ENCODE measurements at regions not wholly inside any gene's neighbourhood (a gene's known extent, or its start where the extent isn't known, plus 50 kb on each side); places are given as distances from the start of the nearest gene placed in this dataset.

DNA sequence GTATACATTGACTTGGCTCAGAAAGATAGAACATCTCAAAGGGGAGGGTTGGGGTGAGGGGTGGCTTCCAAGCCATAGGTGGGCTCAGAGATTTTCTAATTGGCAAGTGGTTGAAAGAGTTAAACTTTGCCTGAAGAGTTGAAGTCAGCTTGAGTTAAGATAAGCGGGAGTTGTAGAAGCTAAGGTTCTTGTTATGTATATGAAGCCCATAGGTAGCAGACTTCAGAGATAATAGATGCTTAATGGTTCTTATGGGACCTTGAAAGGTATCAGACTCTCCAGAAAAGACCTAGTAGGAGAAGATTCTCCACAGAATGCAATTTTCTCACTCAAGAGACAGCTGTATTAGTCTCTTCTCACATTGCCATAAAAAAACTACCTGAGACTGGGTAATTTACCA lies 599.1 kb upstream of the CPEB2 start:
- no peaks in the 10 kb centered on the region for H3K79me1 ChIP-seq (ENCODE audit: low read length)
- H3K79me2 ChIP-seq (ENCODE audit: control insufficient read depth, insufficient read depth, low read length, poor library complexity), result no peaks in the 10 kb centered on the region
- H3K23ac ChIP-seq (ENCODE audit: low read length), result no peak overlapping the region
- no peaks in the 10 kb centered on the region for H3K36me3 ChIP-seq (ENCODE audit: control insufficient read depth in 1 of 2, insufficient read depth in 2 of 2, low read length in 2 of 2)
- no peak overlapping the region for H2AFZ ChIP-seq (ENCODE audit: insufficient read depth, low read length, poor library complexity)
- no peak overlapping the region for H3K18ac ChIP-seq (ENCODE audit: low read length)
- no peak overlapping the region for H3K4ac ChIP-seq (ENCODE audit: low read depth, low read length)
- H3K4me3 ChIP-seq (ENCODE audit: low read depth, low read length), result no peak overlapping the region
- H3K14ac ChIP-seq (ENCODE audit: low read length), result no peak overlapping the region
- DNase-seq, result no peak
- no peak overlapping the region for H3K9ac ChIP-seq (ENCODE audit: low read length)
- H3K27me3 ChIP-seq (ENCODE audit: insufficient read depth, low read length), result no peaks in the 10 kb centered on the region
- H3K9me3 ChIP-seq (ENCODE audit: insufficient read depth, low read depth, low read length), result no peaks in the 10 kb centered on the region
- H4K12ac ChIP-seq (ENCODE audit: low read depth, low read length), result no peak overlapping the region
- no peak overlapping the region for H2AK5ac ChIP-seq (ENCODE audit: low read length)
- no peak overlapping the region for H3K27ac ChIP-seq (ENCODE audit: low read depth, low read length)
- no peak overlapping the region for H2BK12ac ChIP-seq (ENCODE audit: low read length)
- no peak overlapping the region for H4K8ac ChIP-seq (ENCODE audit: low read depth, low read length)
- H3K4me1 ChIP-seq (ENCODE audit: control insufficient read depth in 1 of 2, insufficient read depth in 2 of 2, low read length in 2 of 2), result no peaks in the 10 kb centered on the region
- no peak overlapping the region for H2BK120ac ChIP-seq (ENCODE audit: insufficient read depth, low read length, poor library complexity)
- H2BK5ac ChIP-seq (ENCODE audit: low read depth, low read length, poor library complexity), result no peak overlapping the region
- H3K4me2 ChIP-seq (ENCODE audit: low read length), result no peak overlapping the region
- no CpG with 5 or more reads among the region's 1 CpG for WGBS (ENCODE audit: extremely low coverage, insufficient coverage, insufficient read length)
- no peak overlapping the region for H4K91ac ChIP-seq (ENCODE audit: low read depth, low read length)

DNA sequence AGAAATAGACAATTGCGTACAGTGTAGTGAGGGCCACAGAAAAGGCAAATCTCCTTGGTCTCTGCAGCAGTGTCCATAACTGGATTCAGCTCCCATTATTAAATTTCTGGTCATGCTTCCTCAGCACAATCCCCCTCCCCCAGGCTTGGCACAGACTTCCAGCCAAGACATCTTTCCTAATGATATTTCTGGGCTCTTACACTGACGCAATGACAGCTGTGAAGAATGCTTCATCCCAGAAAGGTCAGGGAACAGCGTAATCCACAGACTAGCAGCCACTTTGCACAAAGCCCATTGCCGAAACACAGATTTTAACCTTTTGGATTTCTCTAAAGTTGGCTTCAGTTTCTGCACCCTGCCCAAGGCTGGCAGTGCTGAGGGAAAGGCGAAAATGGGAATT lies 597.6 kb upstream of the CPEB2 start:
- H3K23ac ChIP-seq (ENCODE audit: low read length), result no peak overlapping the region
- no peaks in the 10 kb centered on the region for H3K9me3 ChIP-seq (ENCODE audit: insufficient read depth, low read depth, low read length)
- no peak overlapping the region for H2AFZ ChIP-seq (ENCODE audit: insufficient read depth, low read length, poor library complexity)
- H4K12ac ChIP-seq (ENCODE audit: low read depth, low read length), result no peak overlapping the region
- H3K9ac ChIP-seq (ENCODE audit: low read length), result no peak overlapping the region
- no peaks in the 10 kb centered on the region for H3K79me1 ChIP-seq (ENCODE audit: low read length)
- no peak overlapping the region for H2BK120ac ChIP-seq (ENCODE audit: insufficient read depth, low read length, poor library complexity)
- H3K36me3 ChIP-seq (ENCODE audit: control insufficient read depth in 1 of 2, insufficient read depth in 2 of 2, low read length in 2 of 2), result no peaks in the 10 kb centered on the region
- no peak overlapping the region for H3K18ac ChIP-seq (ENCODE audit: low read length)
- no peak overlapping the region for H2AK5ac ChIP-seq (ENCODE audit: low read length)
- H3K79me2 ChIP-seq (ENCODE audit: control insufficient read depth, insufficient read depth, low read length, poor library complexity), result no peaks in the 10 kb centered on the region
- no peak overlapping the region for H3K4me2 ChIP-seq (ENCODE audit: low read length)
- no CpG with 5 or more reads among the region's 5 CpGs for WGBS (ENCODE audit: extremely low coverage, insufficient coverage, insufficient read length)
- H2BK12ac ChIP-seq (ENCODE audit: low read length), result no peak overlapping the region
- H3K4me1 ChIP-seq (ENCODE audit: control insufficient read depth in 1 of 2, insufficient read depth in 2 of 2, low read length in 2 of 2), result no peaks in the 10 kb centered on the region
- H2BK5ac ChIP-seq (ENCODE audit: low read depth, low read length, poor library complexity), result no peak overlapping the region
- H4K8ac ChIP-seq (ENCODE audit: low read depth, low read length), result no peak overlapping the region
- H3K4me3 ChIP-seq (ENCODE audit: low read depth, low read length), result no peak overlapping the region
- no peak overlapping the region for H4K91ac ChIP-seq (ENCODE audit: low read depth, low read length)
- H3K4ac ChIP-seq (ENCODE audit: low read depth, low read length), result no peak overlapping the region
- DNase-seq, result no peak
- no peak overlapping the region for H3K14ac ChIP-seq (ENCODE audit: low read length)
- H3K27me3 ChIP-seq (ENCODE audit: insufficient read depth, low read length), result no peaks in the 10 kb centered on the region
- no peak overlapping the region for H3K27ac ChIP-seq (ENCODE audit: low read depth, low read length)

GRCh38 chr4:14410516-14410915 lies 591.8 kb upstream of the CPEB2 start:
- Histone ChIP-seq H3K4ac (ENCODE audit: low read depth, low read length) (no peak overlapping the region), H3K4me3 (ENCODE audit: low read depth, low read length) (no peak overlapping the region), H3K27ac (ENCODE audit: low read depth, low read length) (no peak overlapping the region), H3K9me3 (ENCODE audit: insufficient read depth, low read depth, low read length) (no peaks in the 10 kb centered on the region), H3K18ac (ENCODE audit: low read length) (no peak overlapping the region), H3K79me1 (ENCODE audit: low read length) (no peaks in the 10 kb centered on the region), H2BK5ac (ENCODE audit: low read depth, low read length, poor library complexity) (no peak overlapping the region), H2AFZ (ENCODE audit: insufficient read depth, low read length, poor library complexity) (no peak overlapping the region), H3K4me2 (ENCODE audit: low read length) (no peak overlapping the region), H3K23ac (ENCODE audit: low read length) (no peak overlapping the region), H4K8ac (ENCODE audit: low read depth, low read length) (no peak overlapping the region), H4K12ac (ENCODE audit: low read depth, low read length) (no peak overlapping the region), H3K27me3 (ENCODE audit: insufficient read depth, low read length) (no peaks in the 10 kb centered on the region), H3K4me1 (ENCODE audit: control insufficient read depth in 1 of 2, insufficient read depth in 2 of 2, low read length in 2 of 2) (no peaks in the 10 kb centered on the region), H3K9ac (ENCODE audit: low read length) (no peak overlapping the region), H3K79me2 (ENCODE audit: control insufficient read depth, insufficient read depth, low read length, poor library complexity) (no peaks in the 10 kb centered on the region), H2AK5ac (ENCODE audit: low read length) (no peak overlapping the region), H3K36me3 (ENCODE audit: control insufficient read depth in 1 of 2, insufficient read depth in 2 of 2, low read length in 2 of 2) (no peaks in the 10 kb centered on the region), H3K14ac (ENCODE audit: low read length) (no peak overlapping the region), H2BK12ac (ENCODE audit: low read length) (no peak overlapping the region), H4K91ac (ENCODE audit: low read depth, low read length) (no peak overlapping the region), H2BK120ac (ENCODE audit: insufficient read depth, low read length, poor library complexity) (no peak overlapping the region)
- WGBS (ENCODE audit: extremely low coverage, insufficient coverage, insufficient read length), result no CpG with 5 or more reads among the region's 3 CpGs
- no peak for DNase-seq

- WGBS (ENCODE audit: extremely low coverage, insufficient coverage, insufficient read length), result no CpG with 5 or more reads among the region's 1 CpG
- H3K79me1 ChIP-seq (ENCODE audit: low read length), result no peaks in the 10 kb centered on the region
- no peak overlapping the region for H2AK5ac ChIP-seq (ENCODE audit: low read length)
- H3K27me3 ChIP-seq (ENCODE audit: insufficient read depth, low read length), result no peaks in the 10 kb centered on the region
- no peak overlapping the region for H3K4me3 ChIP-seq (ENCODE audit: low read depth, low read length)
- no peak overlapping the region for H4K91ac ChIP-seq (ENCODE audit: low read depth, low read length)
- no peaks in the 10 kb centered on the region for H3K36me3 ChIP-seq (ENCODE audit: control insufficient read depth in 1 of 2, insufficient read depth in 2 of 2, low read length in 2 of 2)
- no peak overlapping the region for H3K14ac ChIP-seq (ENCODE audit: low read length)
- H3K4me1 ChIP-seq (ENCODE audit: control insufficient read depth in 1 of 2, insufficient read depth in 2 of 2, low read length in 2 of 2), result no peaks in the 10 kb centered on the region
- no peaks in the 10 kb centered on the region for H3K79me2 ChIP-seq (ENCODE audit: control insufficient read depth, insufficient read depth, low read length, poor library complexity)
- H3K4me2 ChIP-seq (ENCODE audit: low read length), result no peak overlapping the region
- no peak for DNase-seq
- no peak overlapping the region for H2BK12ac ChIP-seq (ENCODE audit: low read length)
- H3K9me3 ChIP-seq (ENCODE audit: insufficient read depth, low read depth, low read length), result no peaks in the 10 kb centered on the region
- no peak overlapping the region for H3K23ac ChIP-seq (ENCODE audit: low read length)
- H2AFZ ChIP-seq (ENCODE audit: insufficient read depth, low read length, poor library complexity), result no peak overlapping the region
- no peak overlapping the region for H2BK120ac ChIP-seq (ENCODE audit: insufficient read depth, low read length, poor library complexity)
- no peak overlapping the region for H4K12ac ChIP-seq (ENCODE audit: low read depth, low read length)
- no peak overlapping the region for H4K8ac ChIP-seq (ENCODE audit: low read depth, low read length)
- H3K18ac ChIP-seq (ENCODE audit: low read length), result no peak overlapping the region
- no peak overlapping the region for H3K9ac ChIP-seq (ENCODE audit: low read length)
- H3K4ac ChIP-seq (ENCODE audit: low read depth, low read length), result no peak overlapping the region
- H2BK5ac ChIP-seq (ENCODE audit: low read depth, low read length, poor library complexity), result no peak overlapping the region
- no peak overlapping the region for H3K27ac ChIP-seq (ENCODE audit: low read depth, low read length)
These were observed 587.1 kb upstream of the CPEB2 start for GRCh38 chr4:14415146-14415545.

Data from trophoblast cell (in vitro differentiated cells and primary cell).